AG04449 (cell line): ENCODE measurements at regions not wholly inside any gene's neighbourhood (a gene's known extent, or its start where the extent isn't known, plus 50 kb on each side); places are given as distances from the start of the nearest gene placed in this dataset.

ENCODE experiments used
- CTCF ChIA-PET: fragments of 350-600 bp; formaldehyde crosslinking; extraction: SDS; loops from one replicate; lab custom pipeline; 2021; ENCODE audit warnings: antibody characterized with exemption; lab: Yijun Ruan, JAX
- POLR2A ChIA-PET: fragments of 400-600, 350-600 bp; formaldehyde crosslinking; extraction: SDS; loops from one replicate; lab custom pipeline; 2020; ENCODE audit warnings: antibody characterized with exemption, inconsistent platforms; lab: Yijun Ruan, JAX
- DNase-seq: peaks from one replicate; pipeline ENCODE4 v3.0.0-alpha.2; 2010; ENCODE audit warnings: low read depth, low spot score
- H3K4me3 ChIP-seq: 2 replicates; pipeline ENCODE4 v1.5.1; 2011; ENCODE audit warnings: low read depth, mild to moderate bottlenecking, control low read depth, low read length
- CTCF ChIP-seq: IDR thresholded peaks from one replicate; pipeline ENCODE4 v1.5.1; 2011; ENCODE audit warnings: mild to moderate bottlenecking, moderate library complexity, low read length, control low read depth, inconsistent platforms; ENCODE audit not compliant: insufficient read depth; ENCODE audit errors: missing control alignments

GRCh38 chr1:9440261-9440660 lies 99.0 kb upstream of the SLC25A33 start:
- TF ChIP-seq CTCF, result no peak
- no peak for DNase-seq
- H3K4me3 ChIP-seq, result no peak overlapping the region
- ChIA-PET CTCF (interaction anchor here (2.3 to 3.2 kb wide), 2 partner anchors 11 to 16 kb away, joined by 5 to 31 read pairs; no protein-coding TSS in a partner anchor), POLR2A (no interaction called here)

GRCh38 chr1:9440763-9441194 lies 98.5 kb upstream of the SLC25A33 start:
- H3K4me3 ChIP-seq, result no peak overlapping the region
- CTCF ChIA-PET, result interaction anchor here (1.6 to 3.2 kb wide), 3 partner anchors 11 to 50 kb away, joined by 5 to 31 read pairs (median 8); no protein-coding TSS in a partner anchor
- POLR2A ChIA-PET, result interaction anchor here (0.9 kb wide), 1 partner anchor 87 kb away, joined by 5 read pairs; no protein-coding TSS in a partner anchor
- no peak for DNase-seq
- no peak for TF ChIP-seq CTCF

- ChIA-PET CTCF (interaction anchor here (1.2 to 3.2 kb wide), 4 partner anchors 10 to 74 kb away, joined by 3 to 31 read pairs (median 6); no protein-coding TSS in a partner anchor), POLR2A (interaction anchor here (0.7 to 0.9 kb wide), 2 partner anchors 32 to 88 kb away, joined by 4 to 5 read pairs; no protein-coding TSS in a partner anchor)
- no peak for TF ChIP-seq CTCF
- H3K4me3 ChIP-seq, result no peak overlapping the region
- no peak for DNase-seq
Observed at GRCh38 chr1:9441451-9442133, 97.7 kb upstream of the SLC25A33 start.

GRCh38 chr1:9442278-9442846 lies 96.9 kb upstream of the SLC25A33 start:
- no peak overlapping the region for H3K4me3 ChIP-seq
- ChIA-PET CTCF (interaction anchor here (1.2 to 3.2 kb wide), 4 partner anchors 10 to 74 kb away, joined by 3 to 31 read pairs (median 6); no protein-coding TSS in a partner anchor), POLR2A (no interaction called here)
- no peak for TF ChIP-seq CTCF
- DNase-seq, result no peak

- CTCF ChIA-PET, result interaction anchor here (2.3 to 3.2 kb wide), 2 partner anchors 13 to 47 kb away, joined by 5 to 31 read pairs; no protein-coding TSS in a partner anchor
- TF ChIP-seq CTCF, result no peak
- DNase-seq, result no peak
- no peak overlapping the region for H3K4me3 ChIP-seq
- POLR2A ChIA-PET, result no interaction called here
Observed at GRCh38 chr1:9442986-9443385, 96.3 kb upstream of the SLC25A33 start.
